Upper lobe of left lung (tissue), 6 donors: ENCODE measurements at regions not wholly inside any gene's neighbourhood (a gene's known extent, or its start where the extent isn't known, plus 50 kb on each side); places are given as distances from the start of the nearest gene placed in this dataset.

Experiments
- ATAC-seq, 2 donors: fragments of 200-7000 bp; cut with Tn5 transposase; one replicate each; pipeline ENCODE4 v1.9.1; 2022; ENCODE audit warnings: mild to moderate bottlenecking in 2 of 2, moderate library complexity in 2 of 2; ENCODE audit not compliant: low FRiP score in 2 of 2
- DNase-seq, 2 donors: peaks; one replicate each; pipeline ENCODE4 v3.0.0-alpha.2; 2019 to 2020
- H3K27ac ChIP-seq, 4 donors: fragments of 200-600 bp; sonication (generic); one replicate each; pipeline ENCODE4 v1.5.1; 2016 to 2019
- H3K27me3 ChIP-seq, 4 donors: fragments of 200-600 bp; sonication (generic); one replicate each; pipeline ENCODE4 v1.5.1; 2017 to 2019
- H3K36me3 ChIP-seq, 4 donors: fragments of 200-600 bp; sonication (generic); one replicate each; pipeline ENCODE4 v1.5.1; 2016 to 2019
- H3K4me1 ChIP-seq, 4 donors: fragments of 200-600 bp; sonication (generic); one replicate each; pipeline ENCODE4 v1.5.1; 2018 to 2019
- H3K4me3 ChIP-seq, 4 donors: fragments of 200-600 bp; sonication (generic); one replicate each; pipeline ENCODE4 v1.5.1; 2017 to 2019; ENCODE audit warnings: mild to moderate bottlenecking in 2 of 4, moderate library complexity in 1 of 4
- H3K9me3 ChIP-seq, 4 donors: fragments of 200-600 bp; sonication (generic); one replicate each; pipeline ENCODE4 v1.5.1; 2018 to 2019
- CTCF ChIP-seq, 6 experiments: fragments of 450-650 bp in 4 of 6; fragments of 200-600 bp in 2 of 6; sonication (generic) in 2 of 6; IDR thresholded peaks; one replicate each; pipeline ENCODE4 v1.5.1; 2016 to 2019; ENCODE audit warnings: antibody characterized with exemption in 6 of 6
- EP300 ChIP-seq, 4 donors: sonication (generic); formaldehyde crosslinking; IDR thresholded peaks; one replicate each; pipeline ENCODE4 v1.5.1; 2017; ENCODE audit warnings: antibody characterized with exemption in 4 of 4, control low read depth in 2 of 4
- POLR2A ChIP-seq, 4 donors: fragments of 450-650 bp; IDR thresholded peaks; one replicate each; pipeline ENCODE4 v1.5.1; 2016 to 2017; ENCODE audit warnings: antibody characterized with exemption in 4 of 4, mild to moderate bottlenecking in 2 of 4
- POLR2AphosphoS5 ChIP-seq, 2 donors: sonication (generic); formaldehyde crosslinking; IDR thresholded peaks; one replicate each; pipeline ENCODE4 v1.5.1; 2017; ENCODE audit warnings: antibody characterized with exemption in 2 of 2
- WGBS, 2 donors: methylation state at CpG; one replicate each; pipeline ENCODE4 v1.1.5; 2017 to 2018; 5-methylcytosine and 5-hydroxymethylcytosine counted together
- donor health status: DM: no; HTN: no; CAD: no; lungs with moderate emphysema.
- donor health status: DM: no; HTN: yes; CAD: no; lungs with severe emphysema.

- ATAC-seq, result no peak
- Histone ChIP-seq H3K27ac (no peak overlapping the region), H3K36me3 (no peaks in the 10 kb centered on the region), H3K4me3 (no peak overlapping the region), H3K4me1 (no peaks in the 10 kb centered on the region), H3K9me3 (no peaks in the 10 kb centered on the region), H3K27me3 (no peaks in the 10 kb centered on the region)
- no peak for DNase-seq
- whole genome bisulfite sequencing, 2 donors, result 85 to 91% methylated on average over 11 to 16 of the region's 16 CpGs
- TF ChIP-seq POLR2A (IDR thresholded peaks at IDR 0.05) (no peak), CTCF (IDR thresholded peaks at IDR 0.05) (no peak), POLR2AphosphoS5 (IDR thresholded peaks at IDR 0.05) (no peak), EP300 (IDR thresholded peaks at IDR 0.05) (no peak)
Measured at GRCh38 chr2:238691596-238692491, 156.0 kb upstream of the TWIST2 start.

DNA sequence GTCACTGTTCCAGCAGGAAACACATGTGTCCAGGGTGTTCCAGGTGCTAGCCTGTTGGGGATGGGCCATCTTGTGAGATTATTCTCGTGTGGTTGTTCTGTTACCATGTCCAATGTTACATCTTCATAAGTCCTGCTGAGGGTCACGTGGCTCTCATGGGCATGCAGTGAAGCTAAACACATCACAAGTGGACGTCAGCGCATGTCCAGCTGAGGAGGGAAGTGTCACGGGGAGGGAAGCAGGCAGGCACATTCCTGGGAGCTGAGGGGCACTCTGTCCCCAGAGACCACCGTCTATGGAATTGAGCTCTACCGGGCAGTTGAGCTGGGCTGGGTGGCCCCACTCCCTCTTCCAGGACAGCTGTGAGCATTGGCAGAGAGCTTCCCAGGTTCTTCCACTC is 155.3 kb upstream of the TWIST2 start:
- H3K27me3 ChIP-seq, result no peaks in the 10 kb centered on the region
- WGBS, 2 donors, result 84 to 86% methylated on average over 3 to 7 of the region's 7 CpGs
- H3K9me3 ChIP-seq, result no peaks in the 10 kb centered on the region
- H3K4me3 ChIP-seq, result no peak overlapping the region
- DNase-seq (no peak), ATAC-seq (no peak)
- no peaks in the 10 kb centered on the region for H3K4me1 ChIP-seq
- H3K27ac ChIP-seq, result no peak overlapping the region
- no peaks in the 10 kb centered on the region for H3K36me3 ChIP-seq
- TF ChIP-seq POLR2A (IDR thresholded peaks at IDR 0.05), result no peak
- no peak for TF ChIP-seq EP300 (IDR thresholded peaks at IDR 0.05)
- no peak for TF ChIP-seq CTCF (IDR thresholded peaks at IDR 0.05)

DNA sequence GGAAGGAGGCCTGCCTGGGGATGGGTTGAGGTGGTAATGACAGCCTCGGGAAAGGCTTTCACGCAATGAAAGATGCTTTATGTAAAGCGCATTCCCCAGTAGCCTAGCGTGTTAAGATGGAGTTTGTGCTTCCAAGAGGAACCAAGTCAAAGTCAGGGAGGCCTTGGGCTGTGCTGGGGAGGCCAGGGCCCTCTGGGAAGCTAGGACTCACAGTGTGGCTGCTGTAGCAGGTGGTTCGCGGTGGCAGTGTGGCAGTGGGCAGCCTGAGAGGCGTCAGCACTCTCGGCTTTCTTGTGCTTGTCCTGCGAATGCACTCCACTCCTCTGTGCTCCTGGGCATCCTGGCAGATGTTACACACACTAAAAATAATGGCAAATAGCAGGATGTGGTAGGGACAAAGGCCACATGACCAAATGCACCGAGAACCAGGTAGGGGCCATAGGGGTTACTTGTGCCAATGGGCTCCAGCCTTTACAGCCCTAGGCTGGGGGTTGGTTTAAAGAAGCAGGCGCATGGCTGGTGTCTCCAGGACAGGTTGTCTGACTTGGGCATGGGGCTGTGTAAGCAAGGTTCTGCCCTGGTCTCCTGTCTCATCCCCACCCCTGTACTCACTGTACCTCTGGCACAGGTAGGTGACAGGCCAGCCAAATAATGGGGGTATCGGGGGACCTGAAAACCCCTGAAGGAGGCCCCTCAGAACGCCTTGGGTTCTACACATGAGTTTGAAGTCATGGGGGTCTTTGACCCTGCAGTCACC is 154.4 kb upstream of the TWIST2 start:
- WGBS, 2 donors, result 89% methylated on average over 10 to 13 of the region's 13 CpGs
- Histone ChIP-seq H3K4me1 (no peaks in the 10 kb centered on the region), H3K36me3 (no peaks in the 10 kb centered on the region), H3K27ac (no peak overlapping the region), H3K9me3 (no peaks in the 10 kb centered on the region), H3K27me3 (no peaks in the 10 kb centered on the region), H3K4me3 (no peak overlapping the region)
- DNase-seq (no peak), ATAC-seq (no peak)
- TF ChIP-seq POLR2AphosphoS5 (IDR thresholded peaks at IDR 0.05) (no peak), POLR2A (IDR thresholded peaks at IDR 0.05) (no peak), EP300 (IDR thresholded peaks at IDR 0.05) (no peak), CTCF (IDR thresholded peaks at IDR 0.05) (no peak)

GRCh38 chr2:238694136-238694755 is 153.6 kb upstream of the TWIST2 start:
- Histone ChIP-seq H3K9me3 (no peaks in the 10 kb centered on the region), H3K4me1 (peaks cover 0 to 3% (median under 1%) of the 10 kb centered on the region in 4 donors), H3K27me3 (no peaks in the 10 kb centered on the region), H3K36me3 (no peaks in the 10 kb centered on the region), H3K27ac (no peak overlapping the region), H3K4me3 (no peak overlapping the region)
- WGBS, 2 donors, result 87 to 94% methylated on average over 7 to 8 of the region's 8 CpGs
- no peak for ATAC-seq
- DNase-seq, result no peak
- no peak for TF ChIP-seq POLR2AphosphoS5 (IDR thresholded peaks at IDR 0.05)
- TF ChIP-seq CTCF (IDR thresholded peaks at IDR 0.05), result no peak
- no peak for TF ChIP-seq POLR2A (IDR thresholded peaks at IDR 0.05)
- TF ChIP-seq EP300 (IDR thresholded peaks at IDR 0.05), result no peak
